Mesothelial cell of epicardium (in vitro differentiated cells): ENCODE measurements at regions not wholly inside any gene's neighbourhood (a gene's known extent, or its start where the extent isn't known, plus 50 kb on each side); places are given as distances from the start of the nearest gene placed in this dataset.

Source experiments
- DNase-seq, 2 experiments: peaks; one replicate each; pipeline ENCODE4 v3.0.0; 2021; ENCODE audit warnings: low spot score in 2 of 2; ENCODE audit not compliant: unreplicated experiment in 2 of 2
- H3K27ac Mint-ChIP-seq: 2 replicates; pipeline ENCODE4 v1.8.0; 2021; ENCODE audit warnings: mixed read lengths
- H3K27me3 Mint-ChIP-seq: 2 replicates; pipeline ENCODE4 v1.8.0; 2021; ENCODE audit warnings: low read depth, mixed read lengths
- H3K36me3 Mint-ChIP-seq: 2 replicates; pipeline ENCODE4 v1.8.0; 2021; ENCODE audit warnings: mixed read lengths
- H3K4me1 Mint-ChIP-seq: 2 replicates; pipeline ENCODE4 v1.8.0; 2021; ENCODE audit warnings: mixed read lengths
- H3K4me3 Mint-ChIP-seq: 2 replicates; pipeline ENCODE4 v1.8.0; 2021; ENCODE audit warnings: mild to moderate bottlenecking, moderate library complexity, mixed read lengths
- H3K9me3 Mint-ChIP-seq: 2 replicates; pipeline ENCODE4 v1.8.0; 2021; ENCODE audit warnings: mixed read lengths
- TF ChIP-seq, protein P1 (sequence below): fragments of 200-600 bp; sonication (generic); IDR thresholded peaks from one replicate; pipeline ENCODE4 v1.5.0; 2021; ENCODE audit warnings: antibody characterized with exemption; ENCODE audit not compliant: unreplicated experiment

DNA sequence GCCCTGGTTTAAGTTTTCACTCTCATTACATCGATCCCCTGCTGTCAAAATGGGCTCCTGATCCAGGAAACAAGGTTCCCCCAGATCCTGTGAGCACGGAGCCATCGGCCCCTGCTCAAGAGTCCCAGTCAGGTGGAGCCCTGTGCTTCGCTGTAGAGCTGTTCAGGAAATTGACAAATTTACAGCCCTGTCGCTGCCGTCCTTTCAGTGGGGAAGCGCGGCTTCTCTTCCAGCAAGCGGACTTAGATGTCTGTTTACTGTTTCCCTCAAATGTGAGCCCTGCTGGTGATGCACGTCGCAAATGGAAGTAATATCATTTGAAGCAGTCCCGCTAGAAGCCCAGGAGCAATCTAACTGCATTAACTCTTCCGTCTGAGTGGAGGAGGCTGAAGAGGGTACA lies 760.9 kb upstream of the WWC1 start:
- no peak overlapping the region for H3K27ac Mint-ChIP-seq

GRCh38 chr5:167533814-167534795 lies 757.3 kb upstream of the WWC1 start:
- Mint-ChIP-seq H3K36me3 (no peaks in the 10 kb centered on the region), H3K4me3 (no peak overlapping the region), H3K27ac (no peak overlapping the region), H3K4me1 (no peaks in the 10 kb centered on the region), H3K9me3 (peaks cover 16% of the 10 kb centered on the region), H3K27me3 (no peaks in the 10 kb centered on the region)
- DNase-seq, result no peak
- TF ChIP-seq, protein P1, sequence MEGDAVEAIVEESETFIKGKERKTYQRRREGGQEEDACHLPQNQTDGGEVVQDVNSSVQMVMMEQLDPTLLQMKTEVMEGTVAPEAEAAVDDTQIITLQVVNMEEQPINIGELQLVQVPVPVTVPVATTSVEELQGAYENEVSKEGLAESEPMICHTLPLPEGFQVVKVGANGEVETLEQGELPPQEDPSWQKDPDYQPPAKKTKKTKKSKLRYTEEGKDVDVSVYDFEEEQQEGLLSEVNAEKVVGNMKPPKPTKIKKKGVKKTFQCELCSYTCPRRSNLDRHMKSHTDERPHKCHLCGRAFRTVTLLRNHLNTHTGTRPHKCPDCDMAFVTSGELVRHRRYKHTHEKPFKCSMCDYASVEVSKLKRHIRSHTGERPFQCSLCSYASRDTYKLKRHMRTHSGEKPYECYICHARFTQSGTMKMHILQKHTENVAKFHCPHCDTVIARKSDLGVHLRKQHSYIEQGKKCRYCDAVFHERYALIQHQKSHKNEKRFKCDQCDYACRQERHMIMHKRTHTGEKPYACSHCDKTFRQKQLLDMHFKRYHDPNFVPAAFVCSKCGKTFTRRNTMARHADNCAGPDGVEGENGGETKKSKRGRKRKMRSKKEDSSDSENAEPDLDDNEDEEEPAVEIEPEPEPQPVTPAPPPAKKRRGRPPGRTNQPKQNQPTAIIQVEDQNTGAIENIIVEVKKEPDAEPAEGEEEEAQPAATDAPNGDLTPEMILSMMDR, result no peak

More for the DNA sequence above, 760.9 kb upstream of the WWC1 start:
- Mint-ChIP-seq H3K4me3 (no peak overlapping the region), H3K36me3 (no peaks in the 10 kb centered on the region), H3K9me3 (peaks cover 15% of the 10 kb centered on the region), H3K4me1 (peaks cover 11% of the 10 kb centered on the region), H3K27me3 (no peaks in the 10 kb centered on the region)
- TF ChIP-seq, protein P1, result no peak
- no peak for DNase-seq

- H3K9me3 Mint-ChIP-seq, result peaks cover 16% of the 10 kb centered on the region
- no peaks in the 10 kb centered on the region for H3K27me3 Mint-ChIP-seq
- no peak overlapping the region for H3K27ac Mint-ChIP-seq
Measured at GRCh38 chr5:167539747-167540146, 751.7 kb upstream of the WWC1 start.

DNA sequence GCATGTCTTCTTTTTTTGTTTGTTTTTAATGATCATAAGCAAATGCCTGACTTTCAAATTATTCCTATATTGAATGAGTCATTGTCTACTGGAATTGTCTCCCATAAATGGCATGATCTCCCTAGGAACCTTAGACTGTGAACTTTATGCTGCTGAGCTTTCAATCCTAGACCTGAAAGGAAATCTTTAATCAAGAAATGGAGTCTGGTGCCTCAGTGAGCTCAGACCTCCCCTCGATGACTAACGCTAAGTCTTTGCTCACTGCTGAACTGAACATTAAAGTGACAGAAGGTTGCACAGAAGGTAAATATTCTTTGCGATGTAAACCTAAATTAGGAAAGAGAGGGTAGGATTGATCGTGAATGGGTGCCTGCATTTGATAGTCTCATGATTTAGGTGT lies 745.2 kb upstream of the WWC1 start:
- TF ChIP-seq, protein P1, result no peak
- Mint-ChIP-seq H3K27ac (no peak overlapping the region), H3K27me3 (no peaks in the 10 kb centered on the region), H3K4me3 (no peak overlapping the region), H3K36me3 (no peaks in the 10 kb centered on the region), H3K4me1 (no peaks in the 10 kb centered on the region), H3K9me3 (peaks cover 6% of the 10 kb centered on the region)
- DNase-seq, result no peak

More at GRCh38 chr5:167539747-167540146, 751.7 kb upstream of the WWC1 start:
- Mint-ChIP-seq H3K4me1 (no peaks in the 10 kb centered on the region), H3K4me3 (no peak overlapping the region), H3K36me3 (no peaks in the 10 kb centered on the region)
- no peak for DNase-seq
- TF ChIP-seq, protein P1, result no peak

- Mint-ChIP-seq H3K36me3 (no peaks in the 10 kb centered on the region), H3K9me3 (no peaks in the 10 kb centered on the region), H3K4me1 (peaks cover 9% of the 10 kb centered on the region), H3K27me3 (no peaks in the 10 kb centered on the region), H3K4me3 (no peak overlapping the region), H3K27ac (no peak overlapping the region)
- DNase-seq, result no peak
- TF ChIP-seq, protein P1, result no peak
Measured at GRCh38 chr5:167552356-167552755, 739.1 kb upstream of the WWC1 start.
